HFFc6 (cell line): ENCODE measurements at regions not wholly inside any gene's neighbourhood (a gene's known extent, or its start where the extent isn't known, plus 50 kb on each side); places are given as distances from the start of the nearest gene placed in this dataset.

Source experiments
- DNase-seq: peaks from one replicate; pipeline ENCODE4 v3.0.0-alpha.2; 2018
- H3K27ac Mint-ChIP-seq: 2 replicates; pipeline ENCODE4 v1.8.0; 2020; ENCODE audit warnings: mild to moderate bottlenecking, mixed read lengths
- H3K27me3 Mint-ChIP-seq: 2 replicates; pipeline ENCODE4 v1.8.0; 2021; ENCODE audit warnings: mild to moderate bottlenecking, moderate library complexity, mixed read lengths; ENCODE audit not compliant: insufficient read depth
- H3K36me3 Mint-ChIP-seq: 2 replicates; pipeline ENCODE4 v1.8.0; 2021; ENCODE audit warnings: low read depth, mixed read lengths
- H3K4me1 Mint-ChIP-seq: 2 replicates; pipeline ENCODE4 v1.8.0; 2020; ENCODE audit warnings: low read depth, mixed read lengths
- H3K4me3 Mint-ChIP-seq: 2 replicates; pipeline ENCODE4 v1.8.0; 2020; ENCODE audit warnings: mild to moderate bottlenecking, moderate library complexity, mixed read lengths
- H3K9me3 Mint-ChIP-seq: 2 replicates; pipeline ENCODE4 v1.8.0; 2020; ENCODE audit warnings: mild to moderate bottlenecking, mixed read lengths
- TF ChIP-seq, protein P1 (sequence below): fragments of 200-600 bp; sonication (generic); IDR thresholded peaks from 2 replicates; pipeline ENCODE4 v1.5.0; 2021; ENCODE audit warnings: antibody characterized with exemption, mild to moderate bottlenecking

DNA sequence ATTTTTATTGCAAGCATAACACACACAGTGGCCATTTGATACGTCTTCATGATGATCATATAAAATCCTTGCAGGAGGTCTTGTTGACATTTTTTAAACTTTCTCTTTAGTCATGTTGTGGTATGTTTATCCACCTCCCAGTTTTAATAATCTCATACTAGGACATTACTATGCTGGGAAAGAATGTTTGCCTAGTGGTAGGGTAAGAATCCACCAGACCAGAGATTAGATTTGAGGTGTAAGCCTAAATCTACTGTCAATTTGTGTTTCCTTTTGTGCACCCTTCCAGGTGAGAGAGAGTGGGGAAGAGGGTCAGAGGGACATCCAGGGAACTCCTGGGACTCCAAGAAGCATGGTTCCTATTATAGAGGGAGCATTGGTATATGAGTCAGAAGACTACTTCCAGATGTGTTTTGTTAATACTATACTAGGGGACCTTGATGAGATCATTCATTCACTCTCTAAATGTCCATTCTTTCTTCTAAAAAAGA, 298.3 kb upstream of the SASH1 start:
- Mint-ChIP-seq H3K27ac (no peak overlapping the region), H3K4me3 (no peak overlapping the region), H3K9me3 (peaks cover 5% of the 10 kb centered on the region), H3K4me1 (peaks cover 14% of the 10 kb centered on the region; the same call in 1 of the 2 replicates), H3K36me3 (no peaks in the 10 kb centered on the region), H3K27me3 (no peaks in the 10 kb centered on the region; the same call in 1 of the 2 replicates)
- no peak for DNase-seq
- TF ChIP-seq, protein P1, sequence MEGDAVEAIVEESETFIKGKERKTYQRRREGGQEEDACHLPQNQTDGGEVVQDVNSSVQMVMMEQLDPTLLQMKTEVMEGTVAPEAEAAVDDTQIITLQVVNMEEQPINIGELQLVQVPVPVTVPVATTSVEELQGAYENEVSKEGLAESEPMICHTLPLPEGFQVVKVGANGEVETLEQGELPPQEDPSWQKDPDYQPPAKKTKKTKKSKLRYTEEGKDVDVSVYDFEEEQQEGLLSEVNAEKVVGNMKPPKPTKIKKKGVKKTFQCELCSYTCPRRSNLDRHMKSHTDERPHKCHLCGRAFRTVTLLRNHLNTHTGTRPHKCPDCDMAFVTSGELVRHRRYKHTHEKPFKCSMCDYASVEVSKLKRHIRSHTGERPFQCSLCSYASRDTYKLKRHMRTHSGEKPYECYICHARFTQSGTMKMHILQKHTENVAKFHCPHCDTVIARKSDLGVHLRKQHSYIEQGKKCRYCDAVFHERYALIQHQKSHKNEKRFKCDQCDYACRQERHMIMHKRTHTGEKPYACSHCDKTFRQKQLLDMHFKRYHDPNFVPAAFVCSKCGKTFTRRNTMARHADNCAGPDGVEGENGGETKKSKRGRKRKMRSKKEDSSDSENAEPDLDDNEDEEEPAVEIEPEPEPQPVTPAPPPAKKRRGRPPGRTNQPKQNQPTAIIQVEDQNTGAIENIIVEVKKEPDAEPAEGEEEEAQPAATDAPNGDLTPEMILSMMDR, result no peak

DNA sequence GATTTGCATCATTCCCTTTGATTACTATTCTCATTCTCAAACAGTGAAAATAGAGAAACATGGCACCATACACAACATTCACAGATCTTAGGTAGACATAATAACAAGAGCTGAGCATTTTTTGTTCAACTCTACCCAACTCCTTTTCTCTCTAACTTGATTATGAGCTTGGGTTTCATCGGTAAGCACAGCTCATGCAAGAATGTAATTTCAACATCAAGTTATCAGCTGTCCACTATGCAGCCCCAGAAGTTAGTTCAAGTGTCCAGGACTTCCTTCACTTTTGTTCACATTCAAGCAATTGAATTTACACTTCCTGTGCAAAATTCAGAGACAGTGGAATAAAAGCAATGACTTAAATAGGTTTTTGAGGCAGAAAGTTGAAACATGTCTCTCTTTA, 297.7 kb upstream of the SASH1 start:
- DNase-seq, result no peak
- H3K4me3 Mint-ChIP-seq, result no peak overlapping the region

DNA sequence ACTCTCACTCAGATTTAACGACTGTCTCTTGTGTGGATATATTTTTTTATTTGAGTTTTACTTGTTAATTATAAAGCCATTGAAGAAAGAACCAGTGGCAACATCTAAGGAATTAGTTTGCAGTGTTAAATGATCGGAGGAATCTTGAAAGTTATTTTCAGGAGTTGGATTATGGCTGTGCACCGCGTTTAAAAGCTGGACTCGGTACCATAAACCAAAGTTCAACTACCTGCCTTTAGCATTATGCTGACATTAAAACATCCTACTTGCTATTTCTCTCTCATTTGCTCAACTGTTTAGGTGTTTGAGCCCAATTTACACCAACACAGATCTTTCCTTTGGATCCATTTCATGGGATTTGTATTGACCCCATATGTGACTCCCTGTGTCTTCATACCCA, 289.4 kb upstream of the SASH1 start:
- TF ChIP-seq, protein P1, result no peak
- H3K4me1 Mint-ChIP-seq, result no peaks in the 10 kb centered on the region
- no peak overlapping the region for H3K27ac Mint-ChIP-seq
- DNase-seq, result no peak
- H3K27me3 Mint-ChIP-seq, result no peaks in the 10 kb centered on the region; the same call in 1 of the 2 replicates
- no peak overlapping the region for H3K4me3 Mint-ChIP-seq
- no peaks in the 10 kb centered on the region for H3K9me3 Mint-ChIP-seq
- no peaks in the 10 kb centered on the region for H3K36me3 Mint-ChIP-seq

More for the DNA sequence above, 297.7 kb upstream of the SASH1 start:
- TF ChIP-seq, protein P1, result no peak
- Mint-ChIP-seq H3K4me1 (peaks cover 14% of the 10 kb centered on the region; the same call in 1 of the 2 replicates), H3K36me3 (no peaks in the 10 kb centered on the region), H3K27me3 (no peaks in the 10 kb centered on the region; the same call in 1 of the 2 replicates), H3K9me3 (peaks cover 5% of the 10 kb centered on the region), H3K27ac (no peak overlapping the region)

DNA sequence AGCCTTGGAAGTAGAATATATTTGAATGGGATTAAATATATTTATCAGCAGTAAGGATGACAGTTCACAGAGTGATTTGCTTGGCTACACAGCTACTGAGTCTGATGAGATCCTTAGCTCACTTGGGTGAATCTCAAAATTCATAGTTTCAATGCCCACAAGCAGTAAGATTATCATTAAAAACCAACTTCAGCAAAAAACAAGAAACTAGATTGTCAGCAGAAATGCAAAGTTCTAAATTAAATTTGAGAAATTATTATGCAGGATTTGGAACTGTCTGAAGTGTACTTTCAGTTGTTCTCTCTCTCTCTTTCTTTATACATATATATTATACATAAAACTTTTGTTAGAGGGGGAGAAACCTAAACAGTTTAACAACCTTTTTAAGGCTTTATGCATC, 288.8 kb upstream of the SASH1 start:
- no peak overlapping the region for H3K4me3 Mint-ChIP-seq
- H3K27me3 Mint-ChIP-seq, result no peaks in the 10 kb centered on the region; the same call in 1 of the 2 replicates
- no peaks in the 10 kb centered on the region for H3K36me3 Mint-ChIP-seq
- no peak overlapping the region for H3K27ac Mint-ChIP-seq
- TF ChIP-seq, protein P1, result no peak
- H3K4me1 Mint-ChIP-seq, result no peaks in the 10 kb centered on the region
- no peak for DNase-seq
- peaks cover under 1% of the 10 kb centered on the region; the same call in 1 of the 2 replicates for H3K9me3 Mint-ChIP-seq

DNA sequence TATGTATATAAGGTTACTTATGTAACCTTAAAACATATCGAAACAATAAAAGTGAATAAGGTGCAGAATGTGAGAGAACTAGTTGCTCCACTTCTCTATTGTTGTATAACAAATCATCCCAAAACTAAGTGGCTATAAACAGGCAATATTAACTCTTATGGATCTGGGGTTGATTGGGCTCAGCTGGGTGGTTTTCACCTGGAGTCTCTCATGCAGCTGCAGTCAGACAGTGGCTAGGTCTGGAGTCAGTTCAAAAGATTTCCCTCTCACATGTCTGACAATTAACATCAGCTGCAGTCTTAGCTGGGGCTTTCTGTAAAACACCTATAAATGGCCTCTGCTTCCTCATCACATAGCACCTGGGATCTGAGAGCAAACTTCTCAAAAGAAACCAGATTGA, 288.4 kb upstream of the SASH1 start:
- TF ChIP-seq, protein P1, result no peak
- Mint-ChIP-seq H3K4me3 (no peak overlapping the region), H3K9me3 (peaks cover 5% of the 10 kb centered on the region; the same call in 1 of the 2 replicates), H3K4me1 (no peaks in the 10 kb centered on the region), H3K36me3 (no peaks in the 10 kb centered on the region), H3K27ac (no peak overlapping the region), H3K27me3 (no peaks in the 10 kb centered on the region; the same call in 1 of the 2 replicates)
- no peak for DNase-seq
